ENCODE measurements at regions not wholly inside any gene's neighbourhood (a gene's known extent, or its start where the extent isn't known, plus 50 kb on each side); places are given as distances from the start of the nearest gene placed in this dataset.
A peak's percentile ranks its signal among the peaks of the same experiment; 100 is the strongest.
"Not testable (repeated sequence)": the region's sequence is repeated elsewhere in the genome, so short reads cannot be mapped to it uniquely, and the experiment has no call there.

DNA sequence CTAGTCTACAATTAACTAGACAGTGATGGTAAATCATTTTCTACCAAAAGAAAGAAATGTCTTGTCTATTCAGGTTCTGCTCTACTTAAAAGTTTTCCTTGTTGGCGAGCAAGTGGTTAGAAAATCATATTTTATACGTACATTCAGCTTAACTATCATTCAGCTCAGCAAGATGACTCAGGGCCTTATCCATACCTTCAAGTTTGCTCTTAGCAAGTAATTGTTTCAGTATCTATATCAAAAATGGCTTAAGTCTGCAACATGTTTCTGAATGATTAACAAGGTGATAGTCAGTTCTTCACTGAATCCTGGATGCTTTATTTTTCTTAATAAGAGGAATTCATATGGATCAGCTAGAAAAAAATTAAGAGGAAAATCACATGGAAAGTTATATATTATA lies 90.8 kb upstream of the TP53BP2 start:
- H3K4me3 Mint-ChIP-seq; H4K20me1 ChIP-seq (ENCODE audit: low read depth); H3K27me3 ChIP-seq; H3K36me3 Mint-ChIP-seq; H3K79me2 ChIP-seq (ENCODE audit: low read depth); H3F3A ChIP-seq (ENCODE audit: low read depth); H3K4me2 ChIP-seq; H3K27me3 Mint-ChIP-seq (ENCODE audit: insufficient read depth, low read depth); H3K4me1 ChIP-seq; H3K4me1 Mint-ChIP-seq; H3K9me3 ChIP-seq (ENCODE audit: low read depth); H3K36me3 ChIP-seq; H3K27ac Mint-ChIP-seq; H3K9me3 Mint-ChIP-seq; H3K9ac ChIP-seq; H3K27ac ChIP-seq; H3K4me3 ChIP-seq; H2AFZ ChIP-seq (replicated peaks); DNase-seq (ENCODE audit: low spot score): not testable (repeated sequence)

DNA sequence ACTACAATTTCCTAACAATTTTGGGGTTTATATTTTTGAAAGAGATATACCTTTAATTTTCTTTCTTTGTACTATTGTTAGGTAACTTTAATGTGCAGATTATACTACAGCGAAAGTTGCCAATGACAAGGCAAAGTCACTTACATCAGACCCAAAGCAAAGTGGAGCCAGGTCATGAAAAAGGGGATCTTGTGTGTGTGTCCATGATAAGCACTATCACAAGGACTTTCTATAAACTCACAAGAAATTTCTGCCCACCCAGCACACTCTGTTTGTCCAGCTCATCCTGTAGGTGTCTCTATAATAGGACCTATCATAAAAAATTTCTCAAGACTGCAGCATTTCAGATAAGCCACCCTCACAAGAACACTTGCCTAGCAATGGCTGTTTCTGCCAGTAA lies 85.7 kb upstream of the TP53BP2 start:
- not testable (repeated sequence) for H3K4me2 ChIP-seq; H3K27ac Mint-ChIP-seq; H3K4me1 ChIP-seq; H3K27me3 Mint-ChIP-seq (ENCODE audit: insufficient read depth, low read depth); DNase-seq (ENCODE audit: low spot score); H3K27ac ChIP-seq; H3K79me2 ChIP-seq (ENCODE audit: low read depth); H3K9ac ChIP-seq; H3F3A ChIP-seq (ENCODE audit: low read depth); H4K20me1 ChIP-seq (ENCODE audit: low read depth); H3K27me3 ChIP-seq; H3K4me1 Mint-ChIP-seq; H3K4me3 ChIP-seq; H2AFZ ChIP-seq (replicated peaks); H3K36me3 Mint-ChIP-seq; H3K36me3 ChIP-seq; H3K9me3 ChIP-seq (ENCODE audit: low read depth); H3K4me3 Mint-ChIP-seq; H3K9me3 Mint-ChIP-seq

DNA sequence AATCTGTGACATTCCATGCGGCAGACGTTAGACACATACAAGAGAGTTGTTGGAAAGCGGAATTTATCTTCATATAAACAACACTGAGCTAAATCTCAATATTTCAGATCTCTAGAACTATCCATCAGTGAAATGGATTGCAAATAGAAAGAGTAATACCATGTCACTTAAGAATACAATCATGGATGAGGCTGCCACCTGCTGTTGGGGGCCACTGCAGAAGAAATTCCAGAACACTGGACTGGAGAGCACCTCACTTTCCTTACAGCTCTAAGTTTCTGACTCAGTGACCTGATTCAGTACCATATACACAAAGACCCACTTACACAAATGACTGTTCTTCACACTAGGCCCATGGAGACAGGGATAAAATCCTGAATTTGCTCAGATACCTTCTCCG lies 75.1 kb upstream of the TP53BP2 start:
- not testable (repeated sequence) for H3K4me3 ChIP-seq; DNase-seq (ENCODE audit: low spot score); H3K9me3 Mint-ChIP-seq; H3F3A ChIP-seq (ENCODE audit: low read depth); H3K9me3 ChIP-seq (ENCODE audit: low read depth); H3K36me3 ChIP-seq; H3K79me2 ChIP-seq (ENCODE audit: low read depth); H3K27ac ChIP-seq; H3K9ac ChIP-seq; H3K4me1 Mint-ChIP-seq; H3K4me2 ChIP-seq; H3K27ac Mint-ChIP-seq; H4K20me1 ChIP-seq (ENCODE audit: low read depth); H3K4me1 ChIP-seq; H2AFZ ChIP-seq (replicated peaks); H3K27me3 ChIP-seq; H3K4me3 Mint-ChIP-seq; H3K27me3 Mint-ChIP-seq (ENCODE audit: insufficient read depth, low read depth); H3K36me3 Mint-ChIP-seq
- TF ChIP-seq, protein P1, sequence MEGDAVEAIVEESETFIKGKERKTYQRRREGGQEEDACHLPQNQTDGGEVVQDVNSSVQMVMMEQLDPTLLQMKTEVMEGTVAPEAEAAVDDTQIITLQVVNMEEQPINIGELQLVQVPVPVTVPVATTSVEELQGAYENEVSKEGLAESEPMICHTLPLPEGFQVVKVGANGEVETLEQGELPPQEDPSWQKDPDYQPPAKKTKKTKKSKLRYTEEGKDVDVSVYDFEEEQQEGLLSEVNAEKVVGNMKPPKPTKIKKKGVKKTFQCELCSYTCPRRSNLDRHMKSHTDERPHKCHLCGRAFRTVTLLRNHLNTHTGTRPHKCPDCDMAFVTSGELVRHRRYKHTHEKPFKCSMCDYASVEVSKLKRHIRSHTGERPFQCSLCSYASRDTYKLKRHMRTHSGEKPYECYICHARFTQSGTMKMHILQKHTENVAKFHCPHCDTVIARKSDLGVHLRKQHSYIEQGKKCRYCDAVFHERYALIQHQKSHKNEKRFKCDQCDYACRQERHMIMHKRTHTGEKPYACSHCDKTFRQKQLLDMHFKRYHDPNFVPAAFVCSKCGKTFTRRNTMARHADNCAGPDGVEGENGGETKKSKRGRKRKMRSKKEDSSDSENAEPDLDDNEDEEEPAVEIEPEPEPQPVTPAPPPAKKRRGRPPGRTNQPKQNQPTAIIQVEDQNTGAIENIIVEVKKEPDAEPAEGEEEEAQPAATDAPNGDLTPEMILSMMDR (IDR thresholded peaks at IDR 0.05), result peak; percentile 33

DNA sequence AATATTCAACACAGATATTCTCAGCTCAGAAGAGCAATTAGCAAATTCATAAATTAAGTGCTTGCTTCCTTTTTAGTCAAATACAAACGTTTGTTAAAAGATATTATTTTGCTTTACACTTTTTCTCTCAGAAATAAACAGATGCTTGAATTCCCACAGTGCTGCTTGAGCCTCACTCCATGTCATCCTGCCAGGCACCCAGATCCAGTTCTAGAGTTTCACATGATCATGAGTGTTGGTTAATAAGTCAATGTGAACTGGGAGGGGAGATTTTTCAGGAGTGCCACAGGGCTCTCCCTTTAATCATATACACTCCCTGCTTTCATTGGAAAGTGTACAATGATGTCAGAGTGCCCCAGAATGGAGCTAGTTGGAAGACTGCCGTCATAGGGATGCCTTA lies 69.7 kb upstream of the TP53BP2 start:
- H3K4me1 Mint-ChIP-seq; H3K4me2 ChIP-seq; H3K4me3 Mint-ChIP-seq; H3K4me1 ChIP-seq; H3K27me3 Mint-ChIP-seq (ENCODE audit: insufficient read depth, low read depth); H4K20me1 ChIP-seq (ENCODE audit: low read depth); H3F3A ChIP-seq (ENCODE audit: low read depth); H3K79me2 ChIP-seq (ENCODE audit: low read depth); H2AFZ ChIP-seq (replicated peaks); DNase-seq (ENCODE audit: low spot score); H3K27ac Mint-ChIP-seq; H3K9ac ChIP-seq; H3K27ac ChIP-seq; H3K36me3 ChIP-seq; H3K36me3 Mint-ChIP-seq; H3K9me3 ChIP-seq (ENCODE audit: low read depth); H3K27me3 ChIP-seq; H3K4me3 ChIP-seq; H3K9me3 Mint-ChIP-seq: not testable (repeated sequence)

DNA sequence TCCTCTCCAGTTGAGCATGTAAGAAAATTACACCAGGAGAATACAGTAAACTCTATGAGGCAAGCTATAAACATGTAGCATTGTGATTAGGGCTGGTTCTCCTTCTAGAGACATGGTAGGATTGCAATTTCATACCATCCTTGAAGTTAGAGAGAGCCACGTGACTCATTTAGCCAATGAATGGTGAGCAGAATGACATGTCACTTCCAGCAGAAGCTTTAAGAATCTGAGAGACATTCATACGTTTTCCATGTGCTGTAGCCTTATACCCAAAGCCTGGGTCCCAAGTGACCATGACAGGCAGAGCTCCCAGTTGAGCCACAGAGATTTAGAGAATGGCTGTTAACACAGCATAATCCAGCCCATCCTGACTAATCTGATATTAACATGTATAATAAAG lies 68.0 kb upstream of the TP53BP2 start:
- H3K9ac ChIP-seq; H3K36me3 Mint-ChIP-seq; H3K9me3 ChIP-seq (ENCODE audit: low read depth); H3K4me2 ChIP-seq; H2AFZ ChIP-seq (replicated peaks); DNase-seq (ENCODE audit: low spot score); H3K4me3 Mint-ChIP-seq; H3F3A ChIP-seq (ENCODE audit: low read depth); H3K36me3 ChIP-seq; H3K4me1 Mint-ChIP-seq; H3K27me3 ChIP-seq; H3K9me3 Mint-ChIP-seq; H4K20me1 ChIP-seq (ENCODE audit: low read depth); H3K4me3 ChIP-seq; H3K79me2 ChIP-seq (ENCODE audit: low read depth); H3K27ac ChIP-seq; H3K27ac Mint-ChIP-seq; H3K27me3 Mint-ChIP-seq (ENCODE audit: insufficient read depth, low read depth); H3K4me1 ChIP-seq: not testable (repeated sequence)

All from neural progenitor cell (in vitro differentiated cells).